ENCODE measurements at regions not wholly inside any gene's neighbourhood (a gene's known extent, or its start where the extent isn't known, plus 50 kb on each side); places are given as distances from the start of the nearest gene placed in this dataset.

GRCh38 chr14:27305441-27305945 lies 707.7 kb upstream of the NOVA1 start:
- TF ChIP-seq EZH2phosphoT487 (conservative IDR thresholded peaks at IDR 0.05; ENCODE audit: low read length) (no peak), CTCF (IDR thresholded peaks at IDR 0.05; ENCODE audit: insufficient read depth, low read length, poor library complexity, severe bottlenecking) (no peak)

Data from SU-DHL-6 (cell line).